ENCODE measurements at regions not wholly inside any gene's neighbourhood (a gene's known extent, or its start where the extent isn't known, plus 50 kb on each side); places are given as distances from the start of the nearest gene placed in this dataset.

DNA sequence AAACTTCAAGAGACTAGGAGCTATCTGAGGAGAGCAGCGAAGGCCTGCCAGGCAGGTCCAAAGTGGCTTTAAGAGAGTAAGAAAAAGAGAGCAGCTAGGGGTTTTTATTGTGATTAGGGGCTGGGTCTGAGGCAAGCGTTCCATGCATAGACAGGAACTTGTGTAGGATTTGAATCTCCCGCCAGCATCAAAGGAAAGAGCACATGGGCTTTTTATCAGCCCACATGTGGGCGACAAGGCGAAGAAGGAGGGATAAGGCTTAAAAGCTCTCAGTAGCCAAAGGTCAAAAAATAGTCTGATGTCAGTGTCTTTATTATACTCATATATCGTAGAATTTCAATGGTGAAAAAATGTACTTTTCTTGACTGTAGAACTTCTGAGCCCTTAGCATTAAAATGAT is 178.5 kb upstream of the TMEFF2 start:
- Histone ChIP-seq H4K20me1 (replicated peaks; ENCODE audit: control insufficient read depth, extremely low read depth, insufficient read depth, low read length) (no peaks in the 10 kb centered on the region), H3K9ac (replicated peaks; ENCODE audit: extremely low read depth, insufficient read depth, low read length) (no peak overlapping the region), H2AFZ (ENCODE audit: low read depth, low read length) (no peak overlapping the region), H3K9me1 (replicated peaks; ENCODE audit: control insufficient read depth, extremely low read depth, insufficient read depth, low read length) (no peaks in the 10 kb centered on the region), H3K36me3 (ENCODE audit: control insufficient read depth in 2 of 2, extremely low read depth in 1 of 2, insufficient read depth in 2 of 2, low read length in 2 of 2) (no peaks in the 10 kb centered on the region), H3K4me2 (ENCODE audit: insufficient read depth, low read length) (no peak overlapping the region), H3K27ac (ENCODE audit: insufficient read depth, low read depth, low read length) (no peak overlapping the region), H3K9me3 (replicated peaks; ENCODE audit: control insufficient read depth, insufficient read depth, low read length) (no peaks in the 10 kb centered on the region), H3K4me3 (replicated peaks in 1 of 3; ENCODE audit: insufficient read depth in 1 of 3, low read depth in 1 of 3, low read length in 3 of 3) (no peak overlapping the region), H3K79me2 (ENCODE audit: control insufficient read depth, insufficient read depth, low read length) (no peaks in the 10 kb centered on the region), H3K27me3 (ENCODE audit: control insufficient read depth in 2 of 2, insufficient read depth in 2 of 2, low read length in 2 of 2) (no peaks in the 10 kb centered on the region), H3K4me1 (ENCODE audit: control insufficient read depth, extremely low read depth, insufficient read depth, low read length) (no peaks in the 10 kb centered on the region)
- dilution Hi-C loops (cut with MboI; ENCODE audit: extremely low pct_ligation_motif_present, low sequenced_read_pairs) (no loop called here), intact Hi-C loops (cut with micrococcal nuclease) (no loop called here)
- ChIA-PET CTCF (no interaction called here), POLR2A (no interaction called here)
- BruUV-seq (replicated peaks) = no TSS peak
- FAIRE-seq = no peak
- no peak for DNase-seq (ENCODE audit: low read depth, low spot score)
- no peak for TF ChIP-seq JUN (IDR thresholded peaks at IDR 0.05; ENCODE audit: borderline replicate concordance, insufficient read depth, insufficient read length, low read depth)
- TF ChIP-seq GATA2 (IDR thresholded peaks at IDR 0.05; ENCODE audit: insufficient read depth, insufficient read length, low read depth, low read length) = no peak

DNA sequence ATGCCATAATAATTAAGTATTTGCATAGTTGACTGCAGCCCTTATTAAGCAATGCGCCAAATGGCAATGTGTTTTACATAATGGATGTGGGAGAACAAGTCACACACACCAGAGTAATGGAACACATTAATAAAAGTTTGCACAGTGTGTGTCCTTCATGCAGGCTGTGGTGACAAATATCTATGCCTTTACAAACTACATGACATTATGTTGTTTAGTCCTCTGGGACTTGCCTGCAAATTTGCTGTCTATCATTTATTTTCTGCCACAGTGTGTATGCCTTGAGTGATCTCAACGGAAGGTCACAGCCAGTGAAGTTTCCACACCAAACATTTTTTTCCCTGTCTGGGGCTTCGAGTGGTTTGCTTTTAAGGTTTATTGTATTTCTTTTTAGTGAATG is 175.2 kb upstream of the TMEFF2 start:
- no peak for DNase-seq (ENCODE audit: low read depth, low spot score)
- FAIRE-seq = no peak
- intact Hi-C loops (cut with micrococcal nuclease) = no loop called here

More for the DNA sequence above, 175.2 kb upstream of the TMEFF2 start:
- Histone ChIP-seq H3K4me1 (ENCODE audit: control insufficient read depth, extremely low read depth, insufficient read depth, low read length) (no peaks in the 10 kb centered on the region), H3K4me2 (ENCODE audit: insufficient read depth, low read length) (no peak overlapping the region), H3K27ac (ENCODE audit: insufficient read depth, low read depth, low read length) (no peak overlapping the region), H3K9me1 (replicated peaks; ENCODE audit: control insufficient read depth, extremely low read depth, insufficient read depth, low read length) (no peaks in the 10 kb centered on the region), H3K79me2 (ENCODE audit: control insufficient read depth, insufficient read depth, low read length) (no peaks in the 10 kb centered on the region), H3K4me3 (replicated peaks in 1 of 3; ENCODE audit: insufficient read depth in 1 of 3, low read depth in 1 of 3, low read length in 3 of 3) (no peak overlapping the region), H3K36me3 (ENCODE audit: control insufficient read depth in 2 of 2, extremely low read depth in 1 of 2, insufficient read depth in 2 of 2, low read length in 2 of 2) (no peaks in the 10 kb centered on the region), H3K27me3 (ENCODE audit: control insufficient read depth in 2 of 2, insufficient read depth in 2 of 2, low read length in 2 of 2) (no peaks in the 10 kb centered on the region), H3K9me3 (replicated peaks; ENCODE audit: control insufficient read depth, insufficient read depth, low read length) (no peaks in the 10 kb centered on the region), H4K20me1 (replicated peaks; ENCODE audit: control insufficient read depth, extremely low read depth, insufficient read depth, low read length) (no peaks in the 10 kb centered on the region), H2AFZ (ENCODE audit: low read depth, low read length) (no peak overlapping the region), H3K9ac (replicated peaks; ENCODE audit: extremely low read depth, insufficient read depth, low read length) (no peak overlapping the region)
- TF ChIP-seq, protein P1, sequence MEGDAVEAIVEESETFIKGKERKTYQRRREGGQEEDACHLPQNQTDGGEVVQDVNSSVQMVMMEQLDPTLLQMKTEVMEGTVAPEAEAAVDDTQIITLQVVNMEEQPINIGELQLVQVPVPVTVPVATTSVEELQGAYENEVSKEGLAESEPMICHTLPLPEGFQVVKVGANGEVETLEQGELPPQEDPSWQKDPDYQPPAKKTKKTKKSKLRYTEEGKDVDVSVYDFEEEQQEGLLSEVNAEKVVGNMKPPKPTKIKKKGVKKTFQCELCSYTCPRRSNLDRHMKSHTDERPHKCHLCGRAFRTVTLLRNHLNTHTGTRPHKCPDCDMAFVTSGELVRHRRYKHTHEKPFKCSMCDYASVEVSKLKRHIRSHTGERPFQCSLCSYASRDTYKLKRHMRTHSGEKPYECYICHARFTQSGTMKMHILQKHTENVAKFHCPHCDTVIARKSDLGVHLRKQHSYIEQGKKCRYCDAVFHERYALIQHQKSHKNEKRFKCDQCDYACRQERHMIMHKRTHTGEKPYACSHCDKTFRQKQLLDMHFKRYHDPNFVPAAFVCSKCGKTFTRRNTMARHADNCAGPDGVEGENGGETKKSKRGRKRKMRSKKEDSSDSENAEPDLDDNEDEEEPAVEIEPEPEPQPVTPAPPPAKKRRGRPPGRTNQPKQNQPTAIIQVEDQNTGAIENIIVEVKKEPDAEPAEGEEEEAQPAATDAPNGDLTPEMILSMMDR (IDR thresholded peaks at IDR 0.05; ENCODE audit: extremely low read depth in 1 of 2, insufficient read depth in 1 of 2, low read depth in 1 of 2, low read length in 2 of 2) = no peak
- TF ChIP-seq MYC (IDR thresholded peaks at IDR 0.05; ENCODE audit: low read depth, low read length) = no peak
- TF ChIP-seq, protein P2, sequence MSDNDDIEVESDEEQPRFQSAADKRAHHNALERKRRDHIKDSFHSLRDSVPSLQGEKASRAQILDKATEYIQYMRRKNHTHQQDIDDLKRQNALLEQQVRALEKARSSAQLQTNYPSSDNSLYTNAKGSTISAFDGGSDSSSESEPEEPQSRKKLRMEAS (IDR thresholded peaks at IDR 0.05; ENCODE audit: insufficient read depth, insufficient read length) = no peak
- no peak for TF ChIP-seq POLR2A (IDR thresholded peaks at IDR 0.05; ENCODE audit: low read depth, low read length)
- TF ChIP-seq GATA2 (IDR thresholded peaks at IDR 0.05; ENCODE audit: insufficient read depth, insufficient read length, low read depth, low read length) = no peak
- TF ChIP-seq POLR2AphosphoS5 (IDR thresholded peaks at IDR 0.05; ENCODE audit: insufficient read depth, low read depth, low read length) = no peak
- TF ChIP-seq JUN (IDR thresholded peaks at IDR 0.05; ENCODE audit: borderline replicate concordance, insufficient read depth, insufficient read length, low read depth) = no peak
- TF ChIP-seq EZH2 (IDR thresholded peaks at IDR 0.05; ENCODE audit: borderline replicate concordance, low read depth, low read length, severe bottlenecking) = no peak
- no peak for TF ChIP-seq FOS (IDR thresholded peaks at IDR 0.05; ENCODE audit: borderline replicate concordance, insufficient read depth, low read length)
- CTCF ChIA-PET = interaction anchor here (0.9 kb wide), 1 partner anchor 11 kb away, joined by 3 read pairs; no protein-coding TSS in a partner anchor
- no TSS peak for BruUV-seq (replicated peaks)
- POLR2A ChIA-PET = no interaction called here
- dilution Hi-C loops (cut with MboI; ENCODE audit: extremely low pct_ligation_motif_present, low sequenced_read_pairs) = no loop called here

Measured in endothelial cell of umbilical vein (primary cell).